Thyroid gland (tissue), 4 donors: ENCODE measurements at regions not wholly inside any gene's neighbourhood (a gene's known extent, or its start where the extent isn't known, plus 50 kb on each side); places are given as distances from the start of the nearest gene placed in this dataset.

ENCODE experiments used
- CTCF ChIP-seq, 6 experiments: fragments of 200-600 bp in 3 of 6; fragments of 450-650 bp in 3 of 6; sonication (generic) in 3 of 6; IDR thresholded peaks; one replicate each; pipeline ENCODE4 v1.5.1; 2016 to 2019; ENCODE audit warnings: antibody characterized with exemption in 6 of 6, mild to moderate bottlenecking in 2 of 6, inconsistent platforms in 1 of 6, moderate library complexity in 1 of 6
- POLR2A ChIP-seq, 2 donors: fragments of 450-650 bp; IDR thresholded peaks; one replicate each; pipeline ENCODE4 v1.6.1; 2017; ENCODE audit warnings: antibody characterized with exemption in 2 of 2, mild to moderate bottlenecking in 2 of 2, moderate library complexity in 1 of 2

DNA sequence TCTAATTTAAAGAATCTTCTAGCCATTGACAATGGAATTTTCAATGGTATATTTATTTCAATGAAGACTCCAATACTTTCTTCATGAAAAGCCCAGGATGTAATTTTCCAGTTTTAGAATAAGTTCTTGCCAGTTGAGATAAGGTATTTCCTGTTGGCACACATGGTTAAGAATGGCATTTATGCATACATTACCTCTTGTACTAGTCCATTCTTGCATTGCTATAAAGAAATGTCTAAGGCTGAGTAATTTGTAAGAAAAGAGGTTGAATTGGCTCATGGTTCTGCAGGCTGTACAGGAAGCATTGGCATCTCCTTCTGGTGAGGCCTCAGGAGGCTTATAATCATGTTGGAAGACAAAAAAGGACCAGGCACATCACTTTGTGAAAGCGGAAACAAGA, 1179.6 kb downstream of the AMY1C start:
- TF ChIP-seq CTCF (IDR thresholded peaks at IDR 0.05) (no peak), POLR2A (IDR thresholded peaks at IDR 0.05) (no peak)
